ENCODE measurements at regions not wholly inside any gene's neighbourhood (a gene's known extent, or its start where the extent isn't known, plus 50 kb on each side); places are given as distances from the start of the nearest gene placed in this dataset.

- TF ChIP-seq, protein P1, sequence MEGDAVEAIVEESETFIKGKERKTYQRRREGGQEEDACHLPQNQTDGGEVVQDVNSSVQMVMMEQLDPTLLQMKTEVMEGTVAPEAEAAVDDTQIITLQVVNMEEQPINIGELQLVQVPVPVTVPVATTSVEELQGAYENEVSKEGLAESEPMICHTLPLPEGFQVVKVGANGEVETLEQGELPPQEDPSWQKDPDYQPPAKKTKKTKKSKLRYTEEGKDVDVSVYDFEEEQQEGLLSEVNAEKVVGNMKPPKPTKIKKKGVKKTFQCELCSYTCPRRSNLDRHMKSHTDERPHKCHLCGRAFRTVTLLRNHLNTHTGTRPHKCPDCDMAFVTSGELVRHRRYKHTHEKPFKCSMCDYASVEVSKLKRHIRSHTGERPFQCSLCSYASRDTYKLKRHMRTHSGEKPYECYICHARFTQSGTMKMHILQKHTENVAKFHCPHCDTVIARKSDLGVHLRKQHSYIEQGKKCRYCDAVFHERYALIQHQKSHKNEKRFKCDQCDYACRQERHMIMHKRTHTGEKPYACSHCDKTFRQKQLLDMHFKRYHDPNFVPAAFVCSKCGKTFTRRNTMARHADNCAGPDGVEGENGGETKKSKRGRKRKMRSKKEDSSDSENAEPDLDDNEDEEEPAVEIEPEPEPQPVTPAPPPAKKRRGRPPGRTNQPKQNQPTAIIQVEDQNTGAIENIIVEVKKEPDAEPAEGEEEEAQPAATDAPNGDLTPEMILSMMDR (IDR thresholded peaks at IDR 0.05), result no peak
- no peak for TF ChIP-seq POLR2A (IDR thresholded peaks at IDR 0.05)
Measured at GRCh38 chr14:37650356-37651037, 55.1 kb downstream of the TTC6 start.
